BE2C (cell line): ENCODE measurements at regions not wholly inside any gene's neighbourhood (a gene's known extent, or its start where the extent isn't known, plus 50 kb on each side); places are given as distances from the start of the nearest gene placed in this dataset.

ENCODE experiments used
- DNase-seq: peaks from one replicate; pipeline ENCODE4 v3.0.0-alpha.2; 2020
- H3K27me3 ChIP-seq: fragments of 250-450 bp; sonication (Bioruptor Pico); 2 replicates; pipeline ENCODE4 v1.5.1; 2020; ENCODE audit warnings: mild to moderate bottlenecking
- H3K36me3 ChIP-seq: fragments of 250-450 bp; sonication (Bioruptor Pico); 2 replicates; pipeline ENCODE4 v1.5.1; 2020; ENCODE audit warnings: mild to moderate bottlenecking
- H3K4me1 ChIP-seq: fragments of 250-450 bp; sonication (Bioruptor Pico); 2 replicates; pipeline ENCODE4 v1.5.1; 2020
- H3K4me3 ChIP-seq: 2 replicates; pipeline ENCODE4 v1.5.1; 2011; ENCODE audit warnings: low read depth, low read length
- H3K9me3 ChIP-seq: fragments of 250-450 bp; sonication (Bioruptor Pico); 2 replicates; pipeline ENCODE4 v1.5.1; 2020
- CTCF ChIP-seq: IDR thresholded peaks from 2 replicates; pipeline ENCODE4 v1.5.1; 2012; ENCODE audit warnings: mild to moderate bottlenecking, low read depth, low read length

- Histone ChIP-seq H3K9me3 (no peaks in the 10 kb centered on the region), H3K4me1 (no peaks in the 10 kb centered on the region), H3K36me3 (no peaks in the 10 kb centered on the region), H3K4me3 (no peak overlapping the region), H3K27me3 (no peaks in the 10 kb centered on the region)
- DNase-seq, result no peak
- no peak for TF ChIP-seq CTCF
Observed at GRCh38 chr6:165890404-165890735, 227.3 kb upstream of the PDE10A start.

DNA sequence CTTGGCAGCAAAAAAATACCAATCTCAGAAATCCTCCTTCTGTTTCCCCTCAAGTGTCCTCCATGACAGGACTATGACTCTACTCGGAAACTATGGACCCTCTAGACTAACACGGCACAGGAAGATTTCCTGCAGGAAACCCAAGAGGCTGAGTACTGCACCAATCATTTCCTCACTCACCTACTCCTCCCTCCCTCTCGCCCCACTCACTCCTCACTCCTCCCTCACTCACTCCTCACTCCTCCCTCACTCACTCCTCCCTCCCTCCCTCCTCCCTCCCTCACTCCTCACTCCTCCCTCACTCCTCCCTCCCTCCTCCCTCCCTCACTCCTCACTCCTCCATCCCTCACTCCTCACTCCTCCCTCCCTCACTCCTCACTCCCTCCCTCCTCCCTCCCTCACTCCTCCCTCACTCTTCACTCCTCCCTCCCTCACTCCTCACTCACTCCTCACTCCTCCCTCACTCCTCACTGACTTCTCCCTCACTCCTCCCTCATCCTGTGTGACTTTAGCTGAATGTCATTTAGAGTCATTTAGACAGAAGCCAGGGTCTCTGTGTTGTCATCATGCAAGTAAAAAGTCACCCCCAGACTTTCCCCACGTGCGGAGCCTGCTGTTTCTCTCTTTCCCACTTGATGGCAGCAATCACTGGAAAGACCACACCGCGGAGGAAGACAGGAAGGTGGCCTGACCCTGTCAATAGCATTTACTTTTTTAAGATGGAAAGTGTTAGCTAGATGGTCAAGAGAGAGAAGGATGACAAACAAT is 226.8 kb upstream of the PDE10A start:
- no peaks in the 10 kb centered on the region for H3K9me3 ChIP-seq
- no peaks in the 10 kb centered on the region for H3K36me3 ChIP-seq
- H3K4me3 ChIP-seq, result no peak overlapping the region
- H3K4me1 ChIP-seq, result no peaks in the 10 kb centered on the region
- DNase-seq, result peak; percentile 60
- peak; percentile 86 for TF ChIP-seq CTCF
- H3K27me3 ChIP-seq, result no peaks in the 10 kb centered on the region

DNA sequence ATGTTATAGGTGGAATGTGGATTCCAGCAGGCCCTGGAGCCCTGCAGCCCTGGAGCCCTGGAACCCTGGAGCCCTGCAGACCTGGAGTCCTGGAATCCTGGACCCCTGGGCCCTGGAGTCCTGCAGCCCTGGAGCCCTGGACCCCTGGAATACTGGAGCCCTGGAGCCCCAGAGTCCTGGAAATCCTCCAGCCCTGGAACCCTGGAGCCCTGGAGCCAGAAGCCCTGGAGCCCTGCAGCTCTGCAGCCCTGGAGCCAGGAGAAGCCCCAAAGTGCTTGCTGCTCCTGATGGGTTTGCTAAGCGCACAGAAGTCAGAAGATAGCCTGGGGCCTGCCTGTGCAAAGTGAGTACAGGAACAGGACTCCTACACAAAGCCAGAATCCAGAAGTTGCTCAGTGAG is 223.1 kb upstream of the PDE10A start:
- no peaks in the 10 kb centered on the region for H3K27me3 ChIP-seq
- TF ChIP-seq CTCF, result no peak
- no peak for DNase-seq
- H3K4me1 ChIP-seq, result no peaks in the 10 kb centered on the region
- no peaks in the 10 kb centered on the region for H3K36me3 ChIP-seq
- H3K9me3 ChIP-seq, result no peaks in the 10 kb centered on the region
- no peak overlapping the region for H3K4me3 ChIP-seq

- peak; percentile 87 for DNase-seq
- TF ChIP-seq CTCF, result peak; percentile 92
Observed at GRCh38 chr6:165884813-165885765, 222.0 kb upstream of the PDE10A start.

GRCh38 chr6:165883851-165884640 is 221.0 kb upstream of the PDE10A start:
- no peaks in the 10 kb centered on the region for H3K36me3 ChIP-seq
- TF ChIP-seq CTCF, result no peak
- H3K4me1 ChIP-seq, result no peaks in the 10 kb centered on the region
- no peak for DNase-seq
- no peak overlapping the region for H3K4me3 ChIP-seq
- H3K9me3 ChIP-seq, result no peaks in the 10 kb centered on the region
- no peaks in the 10 kb centered on the region for H3K27me3 ChIP-seq

More at GRCh38 chr6:165884813-165885765, 222.0 kb upstream of the PDE10A start:
- Histone ChIP-seq H3K27me3 (no peaks in the 10 kb centered on the region), H3K4me1 (no peaks in the 10 kb centered on the region), H3K4me3 (no peak overlapping the region), H3K36me3 (no peaks in the 10 kb centered on the region), H3K9me3 (no peaks in the 10 kb centered on the region)
